T-cell (primary cell): ENCODE measurements at regions not wholly inside any gene's neighbourhood (a gene's known extent, or its start where the extent isn't known, plus 50 kb on each side); places are given as distances from the start of the nearest gene placed in this dataset.

Experiments used
- ATAC-seq, 4 experiments: fragments of 200-7000 bp in 3 of 4; fragments of 150-1000 bp in 1 of 4; cut with Tn5 transposase; replicated peaks in 1 of 4; 1 replicate in 3 of 4; 2 replicates in 1 of 4; pipeline ENCODE4 v1.10.0; 2021; ENCODE audit warnings: moderate library complexity in 3 of 4, mild to moderate bottlenecking in 2 of 4, moderate number of reproducible peaks in 1 of 4
- CTCF ChIA-PET, 2 donors: fragments of 300-600 bp; sonication (Branson Sonifier 250); formaldehyde crosslinking; loops; one replicate each; lab custom pipeline; 2022; ENCODE audit warnings: antibody characterized with exemption in 2 of 2; lab: Charles Lee
- POLR2A ChIA-PET, 2 donors: fragments of 300-600 bp; sonication (Branson Sonifier 250); formaldehyde crosslinking; loops; one replicate each; lab custom pipeline; 2022; ENCODE audit warnings: antibody characterized with exemption in 2 of 2; lab: Charles Lee
- DNase-seq, 35 experiments: peaks; one replicate each; pipeline versions ENCODE4 v3.0.0 to v3.0.0-alpha.2; 2013 to 2023
- H3K27ac ChIP-seq: one replicate; pipeline ENCODE4 v1.5.1; 2013; ENCODE audit warnings: low read length
- H3K27me3 ChIP-seq, 2 experiments: replicated peaks in 1 of 2; 1 replicate in 1 of 2; 2 replicates in 1 of 2; pipeline versions ENCODE4 v1.6.1 to v1.7.0; 2013; ENCODE audit warnings: low read length in 1 of 2, mixed read lengths in 1 of 2; ENCODE audit not compliant: control insufficient read depth in 2 of 2, insufficient read depth in 2 of 2; ENCODE audit errors: extremely low read depth in 1 of 2
- H3K36me3 ChIP-seq, 2 donors: 1 replicate in 1 of 2; 2 replicates in 1 of 2; pipeline versions ENCODE4 v1.6.1 to v1.7.0; 2013; ENCODE audit warnings: low read length in 1 of 2; ENCODE audit not compliant: control insufficient read depth in 2 of 2, insufficient read depth in 1 of 2; ENCODE audit errors: extremely low read depth in 1 of 2
- H3K4me1 ChIP-seq, 2 experiments: 1 replicate in 1 of 2; 2 replicates in 1 of 2; pipeline versions ENCODE4 v1.6.1 to v1.7.0; 2013; ENCODE audit warnings: low read length in 2 of 2, mixed read lengths in 1 of 2; ENCODE audit not compliant: insufficient read depth in 2 of 2, control insufficient read depth in 1 of 2; ENCODE audit errors: extremely low read depth in 1 of 2
- H3K4me3 ChIP-seq, 2 donors: 1 replicate in 1 of 2; 2 replicates in 1 of 2; pipeline versions ENCODE4 v1.5.1 to v1.7.0; 2013; ENCODE audit warnings: mild to moderate bottlenecking in 2 of 2, low read length in 1 of 2, moderate library complexity in 1 of 2; ENCODE audit not compliant: control insufficient read depth in 1 of 2; ENCODE audit errors: extremely low read depth in 1 of 2
- H3K9me3 ChIP-seq: 2 replicates; pipeline ENCODE4 v1.7.0; 2013
- H3K27ac Mint-ChIP-seq, 2 donors: one replicate each; pipeline ENCODE4 v1.8.0; 2020 to 2021; ENCODE audit warnings: mild to moderate bottlenecking in 2 of 2, mixed read lengths in 2 of 2
- H3K27me3 Mint-ChIP-seq, 2 donors: one replicate each; pipeline ENCODE4 v1.8.0; 2021 to 2022; ENCODE audit warnings: mixed read lengths in 2 of 2
- H3K36me3 Mint-ChIP-seq: one replicate; pipeline ENCODE4 v1.8.0; 2021; ENCODE audit warnings: mixed read lengths
- H3K4me1 Mint-ChIP-seq, 3 donors: one replicate each; pipeline ENCODE4 v1.8.0; 2020 to 2022; ENCODE audit warnings: mixed read lengths in 3 of 3, mild to moderate bottlenecking in 1 of 3
- H3K4me3 Mint-ChIP-seq, 3 donors: one replicate each; pipeline ENCODE4 v1.8.0; 2020 to 2022; ENCODE audit warnings: mild to moderate bottlenecking in 3 of 3, mixed read lengths in 3 of 3, moderate library complexity in 3 of 3
- H3K9me3 Mint-ChIP-seq, 3 donors: one replicate each; pipeline ENCODE4 v1.8.0; 2020 to 2022; ENCODE audit warnings: mixed read lengths in 3 of 3
- WGBS: methylation state at CpG from one replicate; pipeline ENCODE4 v1.1.5; 2013; ENCODE audit warnings: missing lambda C conversion rate; ENCODE audit not compliant: insufficient coverage; 5-methylcytosine and 5-hydroxymethylcytosine counted together

- Mint-ChIP-seq H3K4me3 (no peak overlapping the region), H3K27ac (no peak overlapping the region), H3K36me3 (no peaks in the 10 kb centered on the region), H3K27me3 (no peaks in the 10 kb centered on the region), H3K9me3 (peaks cover 7 to 12% (median 10%) of the 10 kb centered on the region in 3 donors), H3K4me1 (no peaks in the 10 kb centered on the region)
- Histone ChIP-seq H3K27me3 (no peaks in the 10 kb centered on the region), H3K9me3 (no peaks in the 10 kb centered on the region), H3K4me3 (no peak overlapping the region), H3K27ac (no peak overlapping the region), H3K36me3 (no peaks in the 10 kb centered on the region), H3K4me1 (no peaks in the 10 kb centered on the region)
- CTCF ChIA-PET: no interaction called here
- DNase-seq (no peak), ATAC-seq (no peak)
- WGBS: no CpG with 5 or more reads among the region's 4 CpGs
- POLR2A ChIA-PET: no interaction called here
Measured at GRCh38 chr18:30705943-30706342, 336.6 kb downstream of the DSC3 start.

GRCh38 chr18:30698571-30698970 lies 344.0 kb downstream of the DSC3 start:
- H3K4me1 ChIP-seq: no peaks in the 10 kb centered on the region
- ATAC-seq: no peak
- ChIA-PET CTCF (no interaction called here), POLR2A (no interaction called here)
- H3K4me1 Mint-ChIP-seq: no peaks in the 10 kb centered on the region
- peaks cover 12 to 22% (median 13%) of the 10 kb centered on the region in 3 donors for H3K9me3 Mint-ChIP-seq
- H3K9me3 ChIP-seq: no peaks in the 10 kb centered on the region
- no peak overlapping the region for H3K4me3 Mint-ChIP-seq
- H3K27me3 Mint-ChIP-seq: no peaks in the 10 kb centered on the region
- H3K27me3 ChIP-seq: no peaks in the 10 kb centered on the region
- H3K27ac ChIP-seq: no peak overlapping the region
- no peaks in the 10 kb centered on the region for H3K36me3 ChIP-seq
- DNase-seq: no peak
- H3K27ac Mint-ChIP-seq: no peak overlapping the region
- no CpG with 5 or more reads among the region's 1 CpG for WGBS
- H3K36me3 Mint-ChIP-seq: no peaks in the 10 kb centered on the region
- H3K4me3 ChIP-seq: no peak overlapping the region

DNA sequence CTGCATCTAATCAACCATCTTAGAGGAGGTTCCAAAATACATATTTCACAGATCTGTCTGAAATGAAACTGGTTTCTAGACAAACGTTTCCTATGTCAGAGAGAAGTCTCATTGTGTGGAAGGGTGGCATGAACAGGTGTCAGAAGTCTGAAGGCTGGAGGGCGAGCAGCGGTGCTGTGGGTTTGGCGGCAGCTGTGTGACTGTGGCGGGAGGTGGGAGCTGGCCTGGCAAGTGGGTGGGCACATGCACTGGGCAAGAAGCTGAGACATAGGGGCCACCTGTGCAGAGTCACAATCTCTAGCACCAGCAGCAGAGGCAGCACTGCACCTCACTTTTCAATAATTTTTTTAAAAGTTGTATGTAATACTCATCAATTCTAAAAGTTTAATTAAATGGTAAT lies 346.3 kb downstream of the DSC3 start:
- Histone ChIP-seq H3K4me1 (no peaks in the 10 kb centered on the region), H3K27me3 (no peaks in the 10 kb centered on the region), H3K36me3 (no peaks in the 10 kb centered on the region), H3K27ac (no peak overlapping the region), H3K9me3 (no peaks in the 10 kb centered on the region), H3K4me3 (no peak overlapping the region)
- peaks cover 8 to 18% (median 12%) of the 10 kb centered on the region in 3 donors for H3K9me3 Mint-ChIP-seq
- H3K27me3 Mint-ChIP-seq: no peaks in the 10 kb centered on the region
- WGBS: 81% methylated on average over 4 of the region's 5 CpGs
- ATAC-seq (no peak), DNase-seq (no peak)
- H3K4me3 Mint-ChIP-seq: no peak overlapping the region
- H3K36me3 Mint-ChIP-seq: no peaks in the 10 kb centered on the region
- no peak overlapping the region for H3K27ac Mint-ChIP-seq
- POLR2A ChIA-PET: no interaction called here
- CTCF ChIA-PET: no interaction called here
- H3K4me1 Mint-ChIP-seq: no peaks in the 10 kb centered on the region

GRCh38 chr18:30694773-30695172 lies 347.8 kb downstream of the DSC3 start:
- CTCF ChIA-PET: no interaction called here

GRCh38 chr18:30689216-30689615 lies 353.3 kb downstream of the DSC3 start:
- Mint-ChIP-seq H3K9me3 (peaks cover 14 to 16% (median 15%) of the 10 kb centered on the region in 3 donors), H3K36me3 (no peaks in the 10 kb centered on the region), H3K4me1 (no peaks in the 10 kb centered on the region), H3K27me3 (no peaks in the 10 kb centered on the region), H3K4me3 (no peak overlapping the region), H3K27ac (no peak overlapping the region)
- H3K4me1 ChIP-seq: no peaks in the 10 kb centered on the region
- CTCF ChIA-PET: no interaction called here
- no peak overlapping the region for H3K27ac ChIP-seq
- ATAC-seq (no peak), DNase-seq (no peak)
- H3K36me3 ChIP-seq: no peaks in the 10 kb centered on the region
- H3K27me3 ChIP-seq: no peaks in the 10 kb centered on the region
- WGBS: no CpG with 5 or more reads among the region's 2 CpGs
- H3K4me3 ChIP-seq: no peak overlapping the region
- H3K9me3 ChIP-seq: no peaks in the 10 kb centered on the region
- POLR2A ChIA-PET: no interaction called here

More at GRCh38 chr18:30694773-30695172, 347.8 kb downstream of the DSC3 start:
- no peaks in the 10 kb centered on the region for H3K36me3 Mint-ChIP-seq
- WGBS: 91% methylated on average over 2 of the region's 3 CpGs
- DNase-seq (no peak), ATAC-seq (no peak)
- Histone ChIP-seq H3K4me1 (no peaks in the 10 kb centered on the region), H3K27me3 (no peaks in the 10 kb centered on the region), H3K36me3 (no peaks in the 10 kb centered on the region), H3K9me3 (no peaks in the 10 kb centered on the region), H3K27ac (no peak overlapping the region), H3K4me3 (no peak overlapping the region)
- H3K4me1 Mint-ChIP-seq: no peaks in the 10 kb centered on the region
- POLR2A ChIA-PET: no interaction called here
- H3K9me3 Mint-ChIP-seq: peaks cover 8 to 14% (median 10%) of the 10 kb centered on the region in 3 donors
- no peaks in the 10 kb centered on the region for H3K27me3 Mint-ChIP-seq
- H3K27ac Mint-ChIP-seq: no peak overlapping the region
- no peak overlapping the region for H3K4me3 Mint-ChIP-seq

DNA sequence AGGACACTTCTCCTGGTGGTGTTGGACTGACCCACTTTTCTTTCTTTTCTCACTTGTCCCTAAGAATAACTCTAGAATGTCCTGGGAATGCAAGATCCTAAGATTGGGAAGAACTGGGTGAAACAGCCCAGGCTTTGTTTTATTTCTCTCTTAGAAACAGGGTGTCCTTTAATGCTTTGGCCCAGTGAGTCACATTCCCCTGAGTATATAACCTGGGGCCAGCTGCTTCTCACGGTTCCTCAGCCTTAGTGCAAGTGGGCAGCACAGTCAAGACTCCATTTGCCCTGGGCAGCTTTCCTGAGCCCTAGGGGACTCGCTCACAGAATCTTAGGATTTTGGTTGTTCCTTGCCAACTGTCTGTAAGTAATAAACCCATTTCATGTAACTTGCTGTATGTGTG lies 355.0 kb downstream of the DSC3 start:
- Mint-ChIP-seq H3K4me1 (no peaks in the 10 kb centered on the region), H3K27me3 (no peaks in the 10 kb centered on the region)
- no peaks in the 10 kb centered on the region for H3K4me1 ChIP-seq

More for the DNA sequence above, 355.0 kb downstream of the DSC3 start:
- Mint-ChIP-seq H3K36me3 (no peaks in the 10 kb centered on the region), H3K9me3 (peaks cover 8 to 14% (median 10%) of the 10 kb centered on the region in 3 donors), H3K27ac (no peak overlapping the region), H3K4me3 (no peak overlapping the region)
- ChIA-PET POLR2A (no interaction called here), CTCF (no interaction called here)
- no peaks in the 10 kb centered on the region for H3K27me3 ChIP-seq
- no peak overlapping the region for H3K27ac ChIP-seq
- no peak for DNase-seq
- H3K9me3 ChIP-seq: no peaks in the 10 kb centered on the region
- WGBS: 38% methylated on average over 2 of the region's 2 CpGs
- no peaks in the 10 kb centered on the region for H3K36me3 ChIP-seq
- ATAC-seq: no peak
- no peak overlapping the region for H3K4me3 ChIP-seq
